ENCODE measurements at regions not wholly inside any gene's neighbourhood (a gene's known extent, or its start where the extent isn't known, plus 50 kb on each side); places are given as distances from the start of the nearest gene placed in this dataset.

DNA sequence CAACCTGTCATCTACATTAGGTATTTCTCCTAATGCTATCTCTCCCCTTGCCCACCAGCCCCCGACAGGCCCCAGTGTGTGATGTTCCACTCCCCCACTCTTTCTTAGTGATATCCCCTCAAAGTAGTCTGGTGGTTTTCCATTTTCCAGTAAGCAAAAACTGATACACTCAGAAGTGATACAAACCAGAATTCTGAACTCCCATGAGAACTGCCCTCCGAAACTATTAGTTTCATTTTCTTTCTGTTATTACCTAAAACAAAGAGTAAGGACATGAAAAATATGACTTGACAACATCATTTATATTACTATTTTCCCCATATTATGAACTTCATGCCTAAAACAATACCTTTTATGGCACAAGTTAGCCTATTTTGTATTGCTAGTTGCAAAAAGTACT lies 175.0 kb downstream of the OTUD1 start:
- TF ChIP-seq POLR2AphosphoS5 (IDR thresholded peaks at IDR 0.05; ENCODE audit: low read depth, low read length) (no peak), SIN3A (IDR thresholded peaks at IDR 0.05; ENCODE audit: borderline replicate concordance, insufficient read depth, low read depth, low read length) (no peak), TCF7L2 (IDR thresholded peaks at IDR 0.05; ENCODE audit: low read depth, low read length) (no peak)
- TF ChIP-seq, protein P1, sequence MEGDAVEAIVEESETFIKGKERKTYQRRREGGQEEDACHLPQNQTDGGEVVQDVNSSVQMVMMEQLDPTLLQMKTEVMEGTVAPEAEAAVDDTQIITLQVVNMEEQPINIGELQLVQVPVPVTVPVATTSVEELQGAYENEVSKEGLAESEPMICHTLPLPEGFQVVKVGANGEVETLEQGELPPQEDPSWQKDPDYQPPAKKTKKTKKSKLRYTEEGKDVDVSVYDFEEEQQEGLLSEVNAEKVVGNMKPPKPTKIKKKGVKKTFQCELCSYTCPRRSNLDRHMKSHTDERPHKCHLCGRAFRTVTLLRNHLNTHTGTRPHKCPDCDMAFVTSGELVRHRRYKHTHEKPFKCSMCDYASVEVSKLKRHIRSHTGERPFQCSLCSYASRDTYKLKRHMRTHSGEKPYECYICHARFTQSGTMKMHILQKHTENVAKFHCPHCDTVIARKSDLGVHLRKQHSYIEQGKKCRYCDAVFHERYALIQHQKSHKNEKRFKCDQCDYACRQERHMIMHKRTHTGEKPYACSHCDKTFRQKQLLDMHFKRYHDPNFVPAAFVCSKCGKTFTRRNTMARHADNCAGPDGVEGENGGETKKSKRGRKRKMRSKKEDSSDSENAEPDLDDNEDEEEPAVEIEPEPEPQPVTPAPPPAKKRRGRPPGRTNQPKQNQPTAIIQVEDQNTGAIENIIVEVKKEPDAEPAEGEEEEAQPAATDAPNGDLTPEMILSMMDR (IDR thresholded peaks at IDR 0.05): no peak
- TF ChIP-seq, protein P2, sequence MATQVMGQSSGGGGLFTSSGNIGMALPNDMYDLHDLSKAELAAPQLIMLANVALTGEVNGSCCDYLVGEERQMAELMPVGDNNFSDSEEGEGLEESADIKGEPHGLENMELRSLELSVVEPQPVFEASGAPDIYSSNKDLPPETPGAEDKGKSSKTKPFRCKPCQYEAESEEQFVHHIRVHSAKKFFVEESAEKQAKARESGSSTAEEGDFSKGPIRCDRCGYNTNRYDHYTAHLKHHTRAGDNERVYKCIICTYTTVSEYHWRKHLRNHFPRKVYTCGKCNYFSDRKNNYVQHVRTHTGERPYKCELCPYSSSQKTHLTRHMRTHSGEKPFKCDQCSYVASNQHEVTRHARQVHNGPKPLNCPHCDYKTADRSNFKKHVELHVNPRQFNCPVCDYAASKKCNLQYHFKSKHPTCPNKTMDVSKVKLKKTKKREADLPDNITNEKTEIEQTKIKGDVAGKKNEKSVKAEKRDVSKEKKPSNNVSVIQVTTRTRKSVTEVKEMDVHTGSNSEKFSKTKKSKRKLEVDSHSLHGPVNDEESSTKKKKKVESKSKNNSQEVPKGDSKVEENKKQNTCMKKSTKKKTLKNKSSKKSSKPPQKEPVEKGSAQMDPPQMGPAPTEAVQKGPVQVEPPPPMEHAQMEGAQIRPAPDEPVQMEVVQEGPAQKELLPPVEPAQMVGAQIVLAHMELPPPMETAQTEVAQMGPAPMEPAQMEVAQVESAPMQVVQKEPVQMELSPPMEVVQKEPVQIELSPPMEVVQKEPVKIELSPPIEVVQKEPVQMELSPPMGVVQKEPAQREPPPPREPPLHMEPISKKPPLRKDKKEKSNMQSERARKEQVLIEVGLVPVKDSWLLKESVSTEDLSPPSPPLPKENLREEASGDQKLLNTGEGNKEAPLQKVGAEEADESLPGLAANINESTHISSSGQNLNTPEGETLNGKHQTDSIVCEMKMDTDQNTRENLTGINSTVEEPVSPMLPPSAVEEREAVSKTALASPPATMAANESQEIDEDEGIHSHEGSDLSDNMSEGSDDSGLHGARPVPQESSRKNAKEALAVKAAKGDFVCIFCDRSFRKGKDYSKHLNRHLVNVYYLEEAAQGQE (IDR thresholded peaks at IDR 0.05; ENCODE audit: insufficient read depth in 1 of 2, low read depth in 2 of 2, low read length in 1 of 2): no peak
